GM21723 (cell line): ENCODE measurements at regions not wholly inside any gene's neighbourhood (a gene's known extent, or its start where the extent isn't known, plus 50 kb on each side); places are given as distances from the start of the nearest gene placed in this dataset.
"Not testable (repeated sequence)": the region's sequence is repeated elsewhere in the genome, so short reads cannot be mapped to it uniquely, and the experiment has no call there.

Source experiments
- ATAC-seq: cut with Tn5 transposase; IDR thresholded peaks from one replicate; pipeline ENCODE4 v1.9.1; 2021; ENCODE audit warnings: mild to moderate bottlenecking, moderate library complexity; ENCODE audit not compliant: unreplicated experiment

GRCh38 chr22:25348996-25349395 lies 129.6 kb downstream of the CRYBB2 start:
- ATAC-seq = not testable (repeated sequence)

GRCh38 chr22:25350551-25350971 lies 131.1 kb downstream of the CRYBB2 start:
- ATAC-seq = no peak

GRCh38 chr22:25351631-25352293 lies 132.3 kb downstream of the CRYBB2 start:
- no peak for ATAC-seq

- ATAC-seq = no peak
These were observed 132.8 kb downstream of the CRYBB2 start for GRCh38 chr22:25352294-25352680.

GRCh38 chr22:25353516-25354445 lies 134.3 kb downstream of the CRYBB2 start:
- no peak for ATAC-seq

GRCh38 chr22:25354456-25354855 lies 135.0 kb downstream of the CRYBB2 start:
- ATAC-seq = no peak

- ATAC-seq = no peak
These were observed 137.7 kb downstream of the CRYBB2 start for GRCh38 chr22:25357132-25357455.

GRCh38 chr22:25357606-25358420 lies 138.4 kb downstream of the CRYBB2 start:
- no peak for ATAC-seq

GRCh38 chr22:25358421-25359170 lies 139.2 kb downstream of the CRYBB2 start:
- ATAC-seq = no peak

GRCh38 chr22:25359601-25360261 lies 140.3 kb downstream of the CRYBB2 start:
- no peak for ATAC-seq

- no peak for ATAC-seq
These were observed 141.0 kb downstream of the CRYBB2 start for GRCh38 chr22:25360411-25360810.

GRCh38 chr22:25360891-25361645 lies 141.6 kb downstream of the CRYBB2 start:
- no peak for ATAC-seq

- ATAC-seq = no peak
These were observed 142.4 kb downstream of the CRYBB2 start for GRCh38 chr22:25361899-25362214.

GRCh38 chr22:25362215-25362882 lies 142.9 kb downstream of the CRYBB2 start:
- no peak for ATAC-seq

GRCh38 chr22:25362883-25363240 lies 143.4 kb downstream of the CRYBB2 start:
- ATAC-seq = no peak

- ATAC-seq = no peak
These were observed 144.0 kb downstream of the CRYBB2 start for GRCh38 chr22:25363474-25363873.

GRCh38 chr22:25364281-25364680 lies 144.8 kb downstream of the CRYBB2 start:
- ATAC-seq = no peak

GRCh38 chr22:25364736-25365241 lies 145.3 kb downstream of the CRYBB2 start:
- ATAC-seq = no peak
